OCI-LY3 (cell line): ENCODE measurements at regions not wholly inside any gene's neighbourhood (a gene's known extent, or its start where the extent isn't known, plus 50 kb on each side); places are given as distances from the start of the nearest gene placed in this dataset.

ENCODE experiments used
- EZH2phosphoT487 ChIP-seq: fragments of 200-600 bp; shearing (Covaris generic); IDR thresholded peaks from 2 replicates; pipeline ENCODE4 v1.6.1; 2018; ENCODE audit warnings: antibody characterized with exemption, mixed run types, low read depth
- TF ChIP-seq, protein P1 (sequence below): fragments of 200-600, 300-600 bp; sonication (generic); IDR thresholded peaks from 2 replicates; pipeline ENCODE4 v1.5.1; 2014; ENCODE audit warnings: antibody characterized with exemption, low read length, low read depth

- TF ChIP-seq, protein P1, sequence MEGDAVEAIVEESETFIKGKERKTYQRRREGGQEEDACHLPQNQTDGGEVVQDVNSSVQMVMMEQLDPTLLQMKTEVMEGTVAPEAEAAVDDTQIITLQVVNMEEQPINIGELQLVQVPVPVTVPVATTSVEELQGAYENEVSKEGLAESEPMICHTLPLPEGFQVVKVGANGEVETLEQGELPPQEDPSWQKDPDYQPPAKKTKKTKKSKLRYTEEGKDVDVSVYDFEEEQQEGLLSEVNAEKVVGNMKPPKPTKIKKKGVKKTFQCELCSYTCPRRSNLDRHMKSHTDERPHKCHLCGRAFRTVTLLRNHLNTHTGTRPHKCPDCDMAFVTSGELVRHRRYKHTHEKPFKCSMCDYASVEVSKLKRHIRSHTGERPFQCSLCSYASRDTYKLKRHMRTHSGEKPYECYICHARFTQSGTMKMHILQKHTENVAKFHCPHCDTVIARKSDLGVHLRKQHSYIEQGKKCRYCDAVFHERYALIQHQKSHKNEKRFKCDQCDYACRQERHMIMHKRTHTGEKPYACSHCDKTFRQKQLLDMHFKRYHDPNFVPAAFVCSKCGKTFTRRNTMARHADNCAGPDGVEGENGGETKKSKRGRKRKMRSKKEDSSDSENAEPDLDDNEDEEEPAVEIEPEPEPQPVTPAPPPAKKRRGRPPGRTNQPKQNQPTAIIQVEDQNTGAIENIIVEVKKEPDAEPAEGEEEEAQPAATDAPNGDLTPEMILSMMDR, result no peak
- no peak for TF ChIP-seq EZH2phosphoT487
Observed at GRCh38 chr22:49278340-49278739, 549.3 kb downstream of the BRD1 start.
